HL-60 (cell line): ENCODE measurements at regions not wholly inside any gene's neighbourhood (a gene's known extent, or its start where the extent isn't known, plus 50 kb on each side); places are given as distances from the start of the nearest gene placed in this dataset.

Experiments
- DNase-seq, 2 experiments: peaks; one replicate each; pipeline ENCODE4 v3.0.0-alpha.2; 2010 to 2020; ENCODE audit warnings: low read depth in 1 of 2, low spot score in 1 of 2
- H3K27ac ChIP-seq: fragments of 250-450 bp; sonication (Bioruptor Pico); replicated peaks from 2 replicates; pipeline ENCODE4 v1.5.1; 2020; ENCODE audit warnings: mild to moderate bottlenecking, moderate library complexity
- H3K27me3 ChIP-seq: fragments of 250-450 bp; sonication (Bioruptor Pico); 2 replicates; pipeline ENCODE4 v1.5.1; 2021; ENCODE audit warnings: mild to moderate bottlenecking, moderate library complexity; ENCODE audit not compliant: insufficient read depth, poor library complexity, severe bottlenecking
- H3K4me3 ChIP-seq: replicated peaks from 2 replicates; pipeline ENCODE4 v1.5.1; 2011; ENCODE audit warnings: mild to moderate bottlenecking, control low read depth, low read length; ENCODE audit not compliant: insufficient read depth
- GABPA ChIP-seq: IDR thresholded peaks from 2 replicates; pipeline ENCODE4 v1.6.1; 2012; ENCODE audit warnings: low read depth
- POLR2AphosphoS5 ChIP-seq: IDR thresholded peaks from 2 replicates; pipeline ENCODE4 v1.6.1; 2012; ENCODE audit warnings: low read depth
- REST ChIP-seq: IDR thresholded peaks from 2 replicates; pipeline ENCODE4 v1.6.1; 2012; ENCODE audit warnings: low read depth; ENCODE audit not compliant: insufficient replicate concordance
- SPI1 ChIP-seq: IDR thresholded peaks from 2 replicates; pipeline ENCODE4 v1.6.1; 2012; ENCODE audit warnings: low read depth, mild to moderate bottlenecking, borderline replicate concordance
- TF ChIP-seq, protein P1 (sequence below): IDR thresholded peaks from one replicate; pipeline ENCODE4 v1.5.1; 2011; ENCODE audit warnings: low read length, control low read depth, inconsistent platforms; ENCODE audit not compliant: insufficient read depth

- no peak for DNase-seq
- Histone ChIP-seq H3K4me3 (no peak overlapping the region), H3K27ac (no peak overlapping the region), H3K27me3 (no peaks in the 10 kb centered on the region)
- TF ChIP-seq REST (no peak), GABPA (no peak), SPI1 (no peak), POLR2AphosphoS5 (no peak)
- TF ChIP-seq, protein P1, sequence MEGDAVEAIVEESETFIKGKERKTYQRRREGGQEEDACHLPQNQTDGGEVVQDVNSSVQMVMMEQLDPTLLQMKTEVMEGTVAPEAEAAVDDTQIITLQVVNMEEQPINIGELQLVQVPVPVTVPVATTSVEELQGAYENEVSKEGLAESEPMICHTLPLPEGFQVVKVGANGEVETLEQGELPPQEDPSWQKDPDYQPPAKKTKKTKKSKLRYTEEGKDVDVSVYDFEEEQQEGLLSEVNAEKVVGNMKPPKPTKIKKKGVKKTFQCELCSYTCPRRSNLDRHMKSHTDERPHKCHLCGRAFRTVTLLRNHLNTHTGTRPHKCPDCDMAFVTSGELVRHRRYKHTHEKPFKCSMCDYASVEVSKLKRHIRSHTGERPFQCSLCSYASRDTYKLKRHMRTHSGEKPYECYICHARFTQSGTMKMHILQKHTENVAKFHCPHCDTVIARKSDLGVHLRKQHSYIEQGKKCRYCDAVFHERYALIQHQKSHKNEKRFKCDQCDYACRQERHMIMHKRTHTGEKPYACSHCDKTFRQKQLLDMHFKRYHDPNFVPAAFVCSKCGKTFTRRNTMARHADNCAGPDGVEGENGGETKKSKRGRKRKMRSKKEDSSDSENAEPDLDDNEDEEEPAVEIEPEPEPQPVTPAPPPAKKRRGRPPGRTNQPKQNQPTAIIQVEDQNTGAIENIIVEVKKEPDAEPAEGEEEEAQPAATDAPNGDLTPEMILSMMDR, result no peak
These were observed 206.6 kb upstream of the HS3ST1 start for GRCh38 chr4:11635342-11635741.

DNA sequence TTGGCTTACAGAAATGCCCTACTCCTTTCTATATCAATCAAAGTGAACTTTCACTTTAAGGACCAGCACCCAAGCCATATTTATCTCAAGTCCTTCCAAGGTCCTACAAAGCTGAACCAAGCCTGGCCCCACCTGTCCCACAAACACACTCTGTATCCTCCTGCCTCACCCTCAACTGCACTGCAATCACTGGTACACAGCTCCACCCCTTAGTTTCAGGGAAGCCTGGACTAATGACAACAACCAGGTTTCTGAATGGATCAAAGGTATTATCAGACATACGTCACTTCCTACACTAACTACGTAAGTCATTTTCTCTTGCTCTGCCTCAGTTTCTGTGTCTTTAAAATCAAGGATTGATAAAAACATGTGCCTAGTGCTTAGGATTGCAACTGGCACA is 205.6 kb upstream of the HS3ST1 start:
- Histone ChIP-seq H3K27me3 (no peaks in the 10 kb centered on the region), H3K27ac (no peak overlapping the region), H3K4me3 (no peak overlapping the region)
- no peak for TF ChIP-seq POLR2AphosphoS5
- TF ChIP-seq GABPA, result no peak
- no peak for TF ChIP-seq SPI1
- TF ChIP-seq, protein P1, result no peak
- no peak for TF ChIP-seq REST
- no peak for DNase-seq

DNA sequence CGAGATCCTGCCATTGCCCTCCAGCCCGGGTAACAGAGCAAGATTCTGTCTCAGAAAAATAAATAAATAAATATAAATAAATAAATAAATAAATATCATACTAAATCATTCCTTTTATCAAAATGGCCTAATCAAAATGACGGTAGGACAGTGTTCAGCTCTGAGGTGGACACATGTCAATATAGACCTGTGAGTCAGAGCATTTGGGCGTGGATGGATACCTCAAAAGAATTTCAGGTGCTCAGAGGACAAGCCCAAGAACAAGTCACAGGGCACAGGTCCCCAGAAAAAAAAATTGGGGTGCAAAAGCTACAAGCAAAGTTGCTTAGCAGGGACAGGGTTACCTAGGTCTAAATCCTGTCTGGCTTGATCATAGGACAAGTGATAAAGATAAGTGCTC is 204.7 kb upstream of the HS3ST1 start:
- H3K27me3 ChIP-seq, result no peaks in the 10 kb centered on the region
- TF ChIP-seq, protein P1, result no peak
- TF ChIP-seq GABPA, result no peak
- no peak for TF ChIP-seq REST
- no peak for TF ChIP-seq SPI1
- no peak for TF ChIP-seq POLR2AphosphoS5
- H3K4me3 ChIP-seq, result no peak overlapping the region
- H3K27ac ChIP-seq, result no peak overlapping the region
- DNase-seq, result no peak
